ENCODE measurements at regions not wholly inside any gene's neighbourhood (a gene's known extent, or its start where the extent isn't known, plus 50 kb on each side); places are given as distances from the start of the nearest gene placed in this dataset.

DNA sequence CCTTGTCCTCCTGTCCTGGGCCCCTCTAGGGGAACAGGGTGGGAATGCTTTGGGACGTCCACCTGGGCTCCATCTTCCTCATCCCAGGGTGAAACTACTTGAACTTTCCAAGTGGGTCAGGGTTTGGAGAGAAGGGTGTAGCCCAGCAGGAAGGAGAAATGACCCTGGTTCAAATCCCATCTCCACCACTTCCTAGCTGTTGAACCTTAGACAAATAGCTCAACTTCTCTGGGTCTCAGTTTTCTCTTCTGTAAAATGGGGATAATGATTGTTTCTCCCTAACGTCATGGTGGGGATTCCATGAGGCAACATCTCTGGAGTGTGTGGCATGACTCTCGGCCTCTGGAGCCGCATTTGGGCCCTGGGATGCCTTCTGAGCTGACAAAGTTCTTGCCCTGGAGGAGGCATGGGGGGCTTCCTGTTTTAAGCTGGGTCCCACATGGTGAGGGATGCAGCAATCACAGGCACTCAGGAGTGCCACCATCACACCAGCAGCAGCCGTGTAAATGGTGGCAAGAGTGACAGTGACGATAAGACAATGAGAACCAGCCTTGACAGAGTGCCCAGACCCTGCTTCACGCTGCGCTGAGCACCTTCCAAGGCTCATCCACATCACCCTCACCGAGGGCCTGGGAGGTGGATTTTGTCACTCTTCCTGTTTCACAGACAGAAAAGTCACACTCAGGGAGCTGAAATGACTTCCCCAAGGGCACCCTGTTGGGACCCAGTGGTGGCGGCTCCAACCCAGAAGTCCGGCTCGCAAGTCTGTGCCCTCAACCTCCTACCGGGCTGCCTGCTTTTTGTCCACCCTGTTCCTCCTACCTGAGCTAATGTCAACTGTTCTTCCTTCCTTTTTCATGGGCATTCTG lies 69.5 kb upstream of the IER5L start:
- 92 to 94% methylated on average over 13 of the region's 13 CpGs for WGBS, 2 donors
- no peaks in the 10 kb centered on the region for H3K36me3 ChIP-seq
- no peaks in the 10 kb centered on the region for H3K27me3 ChIP-seq
- no peak for DNase-seq (ENCODE audit: low spot score in 2 of 2)
- TF ChIP-seq, protein P1, sequence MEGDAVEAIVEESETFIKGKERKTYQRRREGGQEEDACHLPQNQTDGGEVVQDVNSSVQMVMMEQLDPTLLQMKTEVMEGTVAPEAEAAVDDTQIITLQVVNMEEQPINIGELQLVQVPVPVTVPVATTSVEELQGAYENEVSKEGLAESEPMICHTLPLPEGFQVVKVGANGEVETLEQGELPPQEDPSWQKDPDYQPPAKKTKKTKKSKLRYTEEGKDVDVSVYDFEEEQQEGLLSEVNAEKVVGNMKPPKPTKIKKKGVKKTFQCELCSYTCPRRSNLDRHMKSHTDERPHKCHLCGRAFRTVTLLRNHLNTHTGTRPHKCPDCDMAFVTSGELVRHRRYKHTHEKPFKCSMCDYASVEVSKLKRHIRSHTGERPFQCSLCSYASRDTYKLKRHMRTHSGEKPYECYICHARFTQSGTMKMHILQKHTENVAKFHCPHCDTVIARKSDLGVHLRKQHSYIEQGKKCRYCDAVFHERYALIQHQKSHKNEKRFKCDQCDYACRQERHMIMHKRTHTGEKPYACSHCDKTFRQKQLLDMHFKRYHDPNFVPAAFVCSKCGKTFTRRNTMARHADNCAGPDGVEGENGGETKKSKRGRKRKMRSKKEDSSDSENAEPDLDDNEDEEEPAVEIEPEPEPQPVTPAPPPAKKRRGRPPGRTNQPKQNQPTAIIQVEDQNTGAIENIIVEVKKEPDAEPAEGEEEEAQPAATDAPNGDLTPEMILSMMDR (IDR thresholded peaks at IDR 0.05), result no peak
- no peak for TF ChIP-seq POLR2A (IDR thresholded peaks at IDR 0.05)
- TF ChIP-seq EP300 (IDR thresholded peaks at IDR 0.05), result no peak
- no peak overlapping the region for H3K27ac ChIP-seq
- no peaks in the 10 kb centered on the region for H3K9me3 ChIP-seq
- no peak overlapping the region for H3K4me3 ChIP-seq
- peaks cover 0 to 5% (median 0%) of the 10 kb centered on the region in 4 donors for H3K4me1 ChIP-seq

- H3K4me1 ChIP-seq, result peaks cover 0 to 5% (median 0%) of the 10 kb centered on the region in 4 donors
- TF ChIP-seq, protein P1 (IDR thresholded peaks at IDR 0.05), result no peak
- no peak for TF ChIP-seq POLR2A (IDR thresholded peaks at IDR 0.05)
- no peak for TF ChIP-seq EP300 (IDR thresholded peaks at IDR 0.05)
- no peaks in the 10 kb centered on the region for H3K36me3 ChIP-seq
- H3K4me3 ChIP-seq, result no peak overlapping the region
- no peak overlapping the region for H3K27ac ChIP-seq
- no peaks in the 10 kb centered on the region for H3K27me3 ChIP-seq
- 72 to 75% methylated on average over 14 to 15 of the region's 15 CpGs for WGBS, 2 donors
- DNase-seq (ENCODE audit: low spot score in 2 of 2), result no peak
- H3K9me3 ChIP-seq, result no peaks in the 10 kb centered on the region
Observed at GRCh38 chr9:129245276-129245675, 67.2 kb upstream of the IER5L start.

DNA sequence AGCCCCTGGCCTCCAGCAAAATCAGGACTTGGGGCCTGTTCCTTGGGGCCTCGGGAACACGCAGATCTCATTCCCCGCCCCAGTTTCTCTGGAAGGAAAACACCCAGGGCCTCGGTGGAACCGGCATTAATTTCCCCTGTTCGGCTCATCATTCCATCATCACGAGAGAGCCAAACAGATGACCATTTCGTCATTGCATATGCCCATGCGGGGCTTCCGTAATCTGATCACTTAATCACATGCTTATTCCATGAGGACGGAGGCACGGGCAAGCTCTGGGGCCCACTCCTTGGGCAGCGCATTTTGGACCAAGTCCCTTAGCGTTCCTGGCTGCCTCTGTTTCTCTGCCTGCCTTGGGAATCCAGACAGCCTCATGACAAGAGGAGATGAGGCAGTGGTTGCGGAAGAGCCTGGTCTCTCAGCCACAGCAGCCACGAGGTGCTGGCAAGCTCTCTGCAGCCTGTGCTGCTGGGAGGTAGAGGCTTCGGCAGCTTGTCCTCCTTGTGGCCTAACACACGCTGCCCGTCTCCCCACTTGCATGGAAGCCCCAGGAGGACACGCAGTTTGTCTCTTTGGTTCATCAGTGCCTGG lies 65.0 kb upstream of the IER5L start:
- Histone ChIP-seq H3K36me3 (no peaks in the 10 kb centered on the region), H3K4me1 (peaks cover 0 to 5% (median 0%) of the 10 kb centered on the region in 4 donors), H3K27me3 (no peaks in the 10 kb centered on the region), H3K27ac (peak overlapping the region in 3 of 4 donors; percentile 40 to 81 (median 67)), H3K9me3 (no peaks in the 10 kb centered on the region), H3K4me3 (no peak overlapping the region)
- 55 to 58% methylated on average over 20 of the region's 20 CpGs for WGBS, 2 donors
- peak; percentile 37 to 65 for DNase-seq (ENCODE audit: low spot score in 2 of 2)
- TF ChIP-seq EP300 (IDR thresholded peaks at IDR 0.05), result peak in 1 of 2 donors; percentile 84
- peak in 1 of 2 donors; percentile 39 for TF ChIP-seq POLR2A (IDR thresholded peaks at IDR 0.05)
- TF ChIP-seq, protein P1 (IDR thresholded peaks at IDR 0.05), result no peak

- H3K4me3 ChIP-seq, result no peak overlapping the region
- WGBS, 2 donors, result 87 to 88% methylated on average over 15 of the region's 15 CpGs
- peak overlapping the region in 3 of 4 donors; percentile 40 to 81 (median 67) for H3K27ac ChIP-seq
- H3K4me1 ChIP-seq, result peaks cover 0 to 6% (median 2%) of the 10 kb centered on the region in 4 donors
- DNase-seq (ENCODE audit: low spot score in 2 of 2), result no peak
- H3K27me3 ChIP-seq, result no peaks in the 10 kb centered on the region
- no peaks in the 10 kb centered on the region for H3K36me3 ChIP-seq
- no peaks in the 10 kb centered on the region for H3K9me3 ChIP-seq
- TF ChIP-seq POLR2A (IDR thresholded peaks at IDR 0.05) (no peak), EP300 (IDR thresholded peaks at IDR 0.05) (no peak)
- TF ChIP-seq, protein P1 (IDR thresholded peaks at IDR 0.05), result no peak
Observed at GRCh38 chr9:129242191-129242941, 64.3 kb upstream of the IER5L start.
